ENCODE measurements at regions not wholly inside any gene's neighbourhood (a gene's known extent, or its start where the extent isn't known, plus 50 kb on each side); places are given as distances from the start of the nearest gene placed in this dataset.
"Not testable (repeated sequence)": the region's sequence is repeated elsewhere in the genome, so short reads cannot be mapped to it uniquely, and the experiment has no call there.

DNA sequence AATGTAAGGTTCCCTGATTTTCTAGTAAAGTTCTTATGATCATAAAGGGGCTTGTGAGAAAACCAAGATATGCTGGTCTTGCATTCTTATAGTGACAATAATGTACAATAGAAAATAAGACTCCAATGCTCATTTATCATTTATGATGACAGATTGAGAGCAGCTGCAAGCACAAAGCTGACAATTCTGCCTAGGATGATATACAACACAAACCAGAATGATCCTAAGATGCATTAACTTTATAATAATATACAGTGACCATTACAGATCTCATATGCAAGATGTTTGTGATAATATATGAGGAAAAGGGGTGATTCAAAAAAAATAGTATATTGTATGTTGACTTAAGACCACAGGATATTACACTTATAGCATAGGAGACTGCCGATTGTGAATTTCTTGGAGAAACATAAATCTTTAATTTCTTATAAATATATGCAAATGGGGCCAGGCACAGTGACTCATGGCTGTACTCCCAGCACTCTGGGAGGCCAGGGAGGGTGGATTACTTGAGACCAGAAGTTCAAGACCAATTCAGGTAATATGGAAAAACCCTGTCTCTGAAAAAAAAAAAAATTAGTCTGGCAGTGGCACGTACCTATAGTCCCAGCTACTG lies 387.0 kb downstream of the ZBBX start:
- DNase-seq (ENCODE audit: low read depth) = no peak

DNA sequence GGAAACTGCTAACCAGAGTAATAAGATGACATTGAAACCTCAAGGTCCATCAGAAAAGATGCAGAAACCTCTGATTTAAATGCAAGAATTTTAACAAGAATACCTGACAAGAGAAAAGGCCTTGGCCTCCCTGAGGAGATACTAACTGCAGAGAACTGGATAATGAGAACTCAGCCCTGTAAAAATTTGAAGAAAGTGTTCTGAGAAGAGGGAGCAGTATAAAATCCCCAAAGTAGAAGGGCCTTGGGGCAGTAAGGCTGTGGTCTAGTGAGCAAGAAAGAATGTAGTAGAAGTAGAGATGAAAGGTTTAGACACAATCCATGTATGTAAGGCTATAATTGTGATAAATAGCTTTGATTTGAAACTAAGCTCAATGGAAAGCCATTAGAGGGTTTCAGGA lies 394.1 kb downstream of the ZBBX start:
- DNase-seq (ENCODE audit: low read depth) = no peak

DNA sequence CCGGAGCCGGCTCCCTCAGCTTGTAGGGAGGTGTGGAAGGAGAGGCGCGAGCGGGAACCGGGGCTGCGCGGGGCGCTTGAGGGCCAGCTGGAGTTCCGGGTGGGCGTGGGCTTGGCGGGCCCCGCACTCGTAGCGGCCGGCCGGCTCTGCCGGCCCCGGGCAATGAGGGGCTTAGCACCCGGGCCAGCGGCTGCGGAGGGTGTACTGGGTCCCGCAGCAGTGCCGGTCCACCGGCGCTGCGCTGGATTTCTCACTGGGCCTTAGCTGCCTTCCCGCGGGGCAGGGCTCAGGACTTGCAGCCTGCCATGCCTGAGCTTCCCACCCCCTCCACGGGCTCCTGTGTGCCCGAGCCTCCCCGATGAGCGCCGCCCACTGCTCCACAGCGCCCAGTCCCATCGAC lies 404.3 kb downstream of the ZBBX start:
- not testable (repeated sequence) for DNase-seq (ENCODE audit: low read depth)

DNA sequence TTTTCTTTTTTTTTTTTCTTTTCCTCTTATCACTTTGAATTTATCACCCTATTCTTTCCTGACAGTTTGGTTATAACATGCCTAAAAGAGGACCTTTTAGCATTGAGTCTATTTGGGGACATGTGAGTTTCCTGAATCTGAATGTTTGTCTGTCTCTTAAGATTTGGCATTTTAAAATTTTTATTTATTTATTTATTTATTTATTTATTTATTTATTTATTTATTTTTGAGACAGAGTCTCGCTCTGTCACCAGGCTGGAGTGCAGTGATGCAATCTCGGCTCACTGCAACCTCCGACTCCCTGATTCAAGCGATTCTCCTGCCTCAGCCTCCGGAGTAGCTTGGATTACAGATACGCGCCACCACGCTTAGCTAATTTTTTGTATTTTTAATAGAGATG lies 412.4 kb downstream of the ZBBX start:
- DNase-seq (ENCODE audit: low read depth) = not testable (repeated sequence)

DNA sequence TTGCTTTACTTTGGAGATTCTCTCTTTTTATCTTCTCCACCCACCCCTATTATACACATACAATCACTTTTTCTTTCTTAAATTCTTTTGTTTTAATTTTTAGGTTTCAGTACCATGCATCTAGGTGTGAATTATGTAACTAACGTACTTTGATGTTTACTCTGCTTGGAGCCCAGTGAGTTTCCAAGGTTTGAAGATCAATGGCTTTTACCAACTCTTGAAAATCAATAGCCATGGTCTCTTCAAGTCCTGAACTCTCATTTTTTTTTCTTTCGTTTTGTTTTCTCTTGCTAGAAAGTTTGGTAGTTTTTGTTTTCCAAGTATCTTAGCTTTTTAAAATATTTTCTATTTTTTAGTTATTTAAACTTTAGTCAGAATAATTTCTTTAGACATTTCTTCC lies 417.2 kb downstream of the ZBBX start:
- no peak for DNase-seq (ENCODE audit: low read depth)

DNA sequence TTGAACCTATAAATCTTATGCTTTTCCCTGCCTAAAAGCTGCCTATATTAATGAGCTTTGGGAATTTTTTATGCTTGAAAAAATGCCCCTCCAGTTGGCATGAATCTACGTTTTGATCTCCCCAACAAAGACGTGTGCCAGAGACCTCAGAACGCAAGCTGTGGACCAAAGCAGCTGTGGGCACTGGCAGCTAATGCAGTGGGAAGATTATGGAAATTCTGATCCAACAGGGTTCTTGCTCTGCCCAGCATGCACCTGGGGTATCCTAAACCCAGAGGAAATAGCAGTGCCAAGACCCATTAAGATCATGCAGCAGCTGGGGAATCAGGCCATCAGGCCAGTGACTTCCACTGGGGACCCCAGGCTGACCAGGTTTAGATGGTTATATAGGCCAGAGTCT lies 423.0 kb downstream of the ZBBX start:
- no peak for DNase-seq (ENCODE audit: low read depth)

DNA sequence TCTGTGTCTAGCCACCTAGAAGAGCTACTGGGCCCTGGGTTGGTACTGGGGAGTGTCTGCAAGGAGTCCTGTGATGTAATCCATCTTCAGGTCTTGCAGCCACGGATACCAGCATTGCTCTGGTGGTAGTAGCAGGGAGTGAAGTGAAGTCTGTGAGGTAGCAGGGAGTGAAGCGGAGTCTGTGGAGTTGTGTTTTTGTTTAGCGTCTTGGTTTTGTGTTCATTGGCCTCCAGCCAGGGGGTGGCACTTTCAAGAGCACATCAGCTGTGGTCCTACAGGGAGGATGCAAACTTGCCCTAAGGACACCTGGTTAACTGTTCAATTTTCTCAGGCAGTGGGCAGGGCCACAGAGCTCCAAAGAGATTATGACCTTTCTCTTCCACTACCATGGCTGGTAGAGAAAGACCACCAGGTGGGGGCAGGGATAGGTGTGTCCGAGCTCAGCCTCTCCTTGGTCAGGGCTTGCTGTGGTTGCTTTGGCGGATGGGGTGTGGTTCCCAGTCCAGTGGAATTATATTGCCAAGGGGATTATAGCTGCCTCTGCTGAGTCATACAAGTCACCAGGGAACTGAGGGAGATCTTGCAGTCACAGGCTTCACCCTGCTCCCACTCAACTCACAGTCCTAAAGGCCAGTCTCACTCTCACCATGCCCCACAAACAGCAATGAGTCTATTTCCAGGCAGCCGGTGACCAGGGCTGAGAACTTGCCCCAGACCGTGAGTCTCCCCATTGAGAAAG lies 424.7 kb downstream of the ZBBX start:
- no peak for DNase-seq (ENCODE audit: low read depth)

DNA sequence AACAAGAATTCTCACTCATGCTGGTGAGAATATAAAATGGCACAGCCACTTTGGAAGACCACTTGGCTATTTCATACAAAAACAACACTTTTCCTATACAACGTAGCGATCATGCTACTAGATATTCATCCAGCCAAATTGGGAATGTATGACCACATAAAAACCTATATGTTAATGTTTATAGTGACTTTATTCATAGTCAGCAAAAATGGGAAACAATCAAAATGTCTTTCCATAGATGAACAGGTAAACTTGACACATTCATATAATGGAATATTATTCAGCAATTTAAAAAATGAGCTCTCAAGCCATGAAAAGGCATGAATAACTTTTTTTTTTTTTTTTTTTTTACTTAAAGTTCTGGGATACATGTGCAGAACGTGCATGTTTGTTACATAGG lies 445.2 kb downstream of the ZBBX start:
- DNase-seq (ENCODE audit: low read depth) = no peak

DNA sequence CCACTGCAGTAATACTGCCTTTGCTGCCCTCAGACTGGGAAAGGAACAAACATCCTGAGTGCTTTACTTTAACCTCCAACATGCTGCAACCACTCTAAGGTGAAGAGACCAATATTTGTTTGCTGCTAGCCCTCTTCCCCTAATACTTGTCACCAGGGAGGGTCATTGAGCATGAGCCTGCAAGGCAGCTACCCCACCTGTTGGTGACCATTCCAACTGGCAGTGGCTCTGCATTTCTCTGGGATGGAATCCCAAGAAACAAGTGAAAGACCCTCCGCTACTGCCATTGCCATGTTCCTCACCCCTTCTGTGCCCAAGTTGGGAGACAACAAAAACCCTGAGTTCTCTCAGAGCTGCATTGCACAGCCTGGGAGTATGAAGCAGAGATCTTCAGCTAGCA lies 462.7 kb downstream of the ZBBX start:
- DNase-seq (ENCODE audit: low read depth) = no peak

DNA sequence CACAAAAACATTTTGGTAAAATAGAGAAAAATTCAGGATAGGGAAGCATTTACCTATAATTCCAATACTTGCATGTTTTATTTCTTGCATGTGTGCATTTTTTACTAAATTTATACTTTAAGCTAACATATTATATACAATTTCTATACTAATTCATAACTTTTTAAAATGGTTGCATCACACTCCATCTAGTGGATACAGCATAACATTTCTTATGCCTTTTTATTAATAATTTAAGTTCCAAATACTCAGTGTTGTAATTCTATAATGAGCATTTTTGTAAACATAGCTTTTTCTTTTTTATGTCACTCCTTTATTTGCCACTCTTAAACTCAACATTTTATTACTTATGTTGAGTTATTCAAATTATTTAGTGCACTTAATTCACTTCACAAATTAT lies 477.7 kb downstream of the ZBBX start:
- DNase-seq (ENCODE audit: low read depth) = no peak

DNA sequence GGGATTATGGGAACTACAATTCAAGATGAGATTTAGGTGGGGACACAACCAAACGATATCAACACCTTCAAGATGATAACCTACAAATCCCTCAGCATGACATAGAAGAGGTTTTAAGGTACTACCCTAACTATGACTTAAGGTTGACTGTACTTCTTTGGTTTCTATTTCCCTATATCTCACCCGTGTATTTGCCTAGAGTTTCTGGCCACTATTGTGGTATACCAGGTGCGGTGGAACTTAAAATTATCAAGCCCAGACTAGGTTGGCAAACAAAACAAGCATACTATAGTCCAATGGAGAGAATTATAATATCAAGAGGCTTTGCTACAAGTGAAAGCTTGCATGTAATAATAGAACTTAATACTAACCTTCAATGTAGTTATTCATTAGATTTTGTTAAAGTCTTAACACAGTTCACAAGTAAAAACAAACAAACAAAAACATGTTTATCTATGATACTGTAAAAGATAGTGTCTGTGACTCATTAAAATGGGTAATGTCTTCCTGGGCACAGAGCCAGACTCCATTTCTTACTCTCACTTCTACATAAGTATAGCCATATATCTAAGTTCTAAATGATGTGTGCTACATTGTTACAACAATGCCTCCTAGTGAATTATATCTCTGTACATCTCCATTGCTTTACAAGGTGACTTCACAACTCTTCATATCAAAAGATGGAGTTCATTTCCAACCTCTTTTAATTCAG lies 479.1 kb downstream of the ZBBX start:
- DNase-seq (ENCODE audit: low read depth) = no peak

DNA sequence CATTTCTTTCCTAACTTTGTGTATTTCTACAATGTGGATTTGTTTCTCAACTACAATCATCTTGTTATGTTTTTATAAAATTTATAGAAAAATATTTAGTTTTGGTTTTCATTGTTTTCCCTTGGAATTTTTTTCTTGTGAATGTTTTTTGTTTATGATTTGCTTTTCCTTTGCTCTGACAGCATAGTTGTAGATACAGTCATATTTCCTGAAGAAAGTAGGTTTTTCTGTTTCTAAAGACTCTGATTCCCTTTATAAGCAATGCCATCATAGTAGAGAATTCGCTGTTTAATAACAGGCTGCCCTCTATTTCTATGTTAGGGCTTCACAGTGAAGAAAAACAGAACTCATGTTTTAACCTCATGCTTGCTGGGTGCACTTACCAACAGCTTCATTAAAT lies 482.3 kb downstream of the ZBBX start:
- DNase-seq (ENCODE audit: low read depth) = no peak

DNA sequence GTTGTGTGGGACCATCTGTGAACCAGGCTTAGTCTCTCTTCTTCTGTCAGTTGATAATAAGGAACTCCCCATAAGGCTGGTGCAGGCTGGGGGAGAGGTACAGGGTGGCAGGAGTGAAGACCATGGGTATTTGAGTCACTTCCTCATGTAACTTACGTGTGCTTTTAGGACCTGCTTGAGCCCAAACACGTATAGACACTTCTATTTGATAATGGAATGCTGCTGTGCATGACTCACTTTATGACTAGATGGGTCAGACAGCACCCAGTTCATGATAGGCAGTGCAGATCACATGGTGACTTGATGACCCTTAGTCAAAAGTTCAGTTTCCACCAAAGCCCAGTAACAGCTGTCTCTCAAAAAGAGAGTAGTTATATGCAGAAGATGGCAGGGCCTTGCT lies 490.9 kb downstream of the ZBBX start:
- DNase-seq (ENCODE audit: low read depth) = no peak

DNA sequence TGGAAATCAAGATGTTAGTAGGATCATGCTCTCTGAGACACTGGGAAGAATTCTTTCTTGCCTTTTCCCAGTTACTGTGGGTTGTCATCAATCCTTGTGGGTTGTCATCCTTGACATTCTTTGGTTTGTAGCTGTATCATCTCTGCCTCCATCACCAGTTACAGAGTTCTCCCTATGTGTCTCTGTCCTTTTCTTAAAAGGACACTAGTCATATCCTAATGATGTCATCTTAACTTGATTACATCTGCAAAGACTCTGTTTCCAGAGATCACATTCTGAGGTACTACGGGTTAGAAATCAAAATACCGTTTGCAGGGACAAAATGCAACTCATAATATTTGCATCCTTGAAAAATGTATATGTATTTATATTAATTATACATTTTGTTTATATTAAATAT lies 500.4 kb downstream of the ZBBX start:
- DNase-seq (ENCODE audit: low read depth) = no peak

DNA sequence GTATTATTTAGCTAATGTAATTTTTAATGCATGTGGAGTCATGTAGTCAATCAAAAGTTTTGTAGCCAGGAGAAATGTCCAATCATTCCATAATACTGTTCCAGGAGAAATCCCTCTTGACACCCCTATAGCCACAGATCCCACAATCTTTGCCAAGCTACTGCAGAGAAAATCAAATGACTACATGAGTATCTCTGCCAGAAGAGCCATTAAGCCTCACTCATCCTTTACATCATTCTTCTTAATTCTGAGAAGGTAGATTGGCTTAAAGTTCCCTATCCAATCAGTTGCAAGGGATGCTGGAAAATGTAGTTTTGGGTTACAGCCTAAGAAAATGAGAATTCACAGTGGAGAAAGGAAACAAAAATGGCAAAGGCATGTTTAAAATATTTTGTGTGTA lies 502.1 kb downstream of the ZBBX start:
- DNase-seq (ENCODE audit: low read depth) = no peak

DNA sequence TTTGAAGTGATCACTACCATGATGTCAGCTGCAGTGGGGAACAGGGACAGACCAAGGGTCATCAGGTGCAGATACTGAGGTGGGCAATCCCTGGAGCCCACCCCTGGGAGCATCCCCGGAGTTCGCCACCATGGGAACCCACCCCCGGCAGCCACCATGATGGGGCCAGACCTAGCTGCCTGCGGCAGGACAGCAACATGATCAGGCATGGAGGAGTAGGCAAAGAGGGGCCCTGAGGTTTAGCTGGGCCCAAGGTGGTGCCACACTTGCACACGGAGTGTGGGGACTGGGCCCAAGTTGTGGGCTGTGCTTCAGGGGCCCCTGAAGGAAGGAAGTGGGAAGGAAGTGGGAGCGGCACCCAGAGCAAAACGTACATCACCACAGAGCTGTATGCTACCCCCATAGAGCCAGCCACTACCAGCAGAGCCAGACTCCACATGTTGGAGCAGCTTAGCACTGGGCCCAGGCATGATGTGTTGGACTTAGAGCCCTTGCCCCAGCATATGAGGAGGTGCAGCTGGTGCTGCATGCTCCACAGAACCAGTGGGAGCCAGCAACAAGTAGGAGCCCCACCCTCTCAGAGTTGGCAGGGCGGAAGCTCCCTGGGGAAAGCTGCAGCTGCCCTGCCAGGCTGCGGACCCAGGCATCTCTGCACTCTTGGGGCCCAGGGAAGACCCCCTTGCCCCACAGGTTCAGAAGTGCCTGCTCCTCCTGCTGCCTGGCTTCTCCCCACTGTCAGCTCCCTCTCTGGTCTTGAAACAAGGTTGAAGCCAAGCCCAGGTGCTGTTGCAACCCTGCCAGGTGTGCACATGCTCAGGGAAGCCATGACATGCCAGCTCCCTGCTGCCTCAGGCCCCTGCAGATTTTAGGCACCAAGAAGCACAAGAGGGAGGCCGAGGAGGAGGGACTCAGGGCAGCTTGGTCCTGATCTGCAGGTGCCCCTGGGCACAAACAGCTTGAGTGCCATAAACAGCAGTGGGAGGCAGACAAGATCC lies 515.3 kb downstream of the ZBBX start:
- no peak for DNase-seq (ENCODE audit: low read depth)

DNA sequence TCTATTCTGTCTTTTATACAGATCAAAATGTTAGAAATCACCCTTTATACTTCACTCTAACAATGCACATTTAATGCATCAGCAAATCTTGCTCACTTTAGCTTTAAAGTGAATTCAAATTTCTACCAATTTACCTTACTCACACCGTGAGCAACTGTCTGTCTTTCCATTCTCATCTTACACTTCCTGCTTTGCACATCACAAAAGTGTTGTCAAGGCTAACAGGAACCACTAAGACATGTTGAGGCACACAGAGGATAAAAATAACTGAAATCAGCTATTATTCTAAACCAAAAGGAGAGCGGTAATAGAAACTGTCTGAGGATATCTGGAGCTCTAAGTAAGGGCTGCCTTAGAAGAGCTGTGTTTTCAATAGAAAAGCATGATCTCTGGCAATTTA lies 519.9 kb downstream of the ZBBX start:
- DNase-seq (ENCODE audit: low read depth) = no peak

DNA sequence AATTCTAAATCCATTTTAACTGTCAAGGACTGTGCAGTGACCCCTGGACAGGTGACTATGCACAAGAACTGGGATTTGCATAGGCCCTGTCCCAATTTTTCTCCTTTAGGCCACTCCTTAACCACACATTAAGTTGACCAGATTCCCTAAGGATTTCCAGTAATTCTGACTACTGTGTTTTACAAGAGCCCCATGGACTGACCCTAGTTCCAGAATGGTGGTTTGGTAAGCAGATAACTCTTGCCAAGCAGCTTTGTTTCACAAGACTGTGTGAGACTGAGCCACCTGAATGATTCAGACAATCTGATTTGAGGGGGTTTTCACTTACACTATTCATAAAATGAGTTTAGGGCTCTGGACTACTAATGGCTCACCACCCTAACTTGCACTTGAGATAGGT lies 535.8 kb downstream of the ZBBX start:
- DNase-seq (ENCODE audit: low read depth) = no peak

DNA sequence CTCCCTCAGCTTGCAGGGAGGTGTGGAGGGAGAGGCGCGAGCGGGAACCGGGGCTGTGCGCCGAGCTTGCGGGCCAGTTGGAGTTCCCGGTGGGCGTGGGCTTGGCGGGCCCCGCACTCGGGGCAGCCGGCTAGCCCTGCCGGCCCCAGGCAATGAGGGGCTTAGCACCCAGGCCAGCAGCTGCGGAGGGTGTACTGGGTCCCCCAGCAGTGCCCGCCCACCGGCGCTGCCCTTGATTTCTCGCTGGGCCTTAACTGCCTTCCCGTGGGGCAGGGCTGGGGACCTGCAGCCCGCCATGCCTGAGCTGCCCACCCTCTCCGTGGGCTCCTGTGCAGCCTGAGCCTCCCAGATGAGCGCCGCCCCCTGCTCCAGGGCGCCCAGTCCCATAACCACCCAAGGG lies 537.3 kb downstream of the ZBBX start:
- DNase-seq (ENCODE audit: low read depth) = not testable (repeated sequence)

DNA sequence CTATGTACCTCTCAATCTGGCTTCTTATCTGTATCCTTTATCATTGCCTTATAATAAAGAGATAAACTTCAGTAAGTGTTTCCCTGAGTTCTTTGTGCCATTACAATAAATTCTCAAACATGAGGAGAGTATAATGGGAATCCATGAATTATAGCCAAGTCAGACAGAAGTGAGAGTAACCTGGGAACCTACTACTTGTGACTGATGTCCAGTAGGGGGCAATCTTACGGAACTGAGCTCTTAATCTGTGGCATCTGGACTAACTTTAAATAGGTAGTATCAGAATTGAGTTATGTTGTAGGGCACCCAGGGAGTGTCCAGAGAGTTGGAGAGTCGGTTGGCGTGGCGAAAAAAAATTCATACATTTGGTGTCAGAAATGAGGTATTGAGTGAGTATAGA lies 542.6 kb downstream of the ZBBX start:
- no peak for DNase-seq (ENCODE audit: low read depth)

DNA sequence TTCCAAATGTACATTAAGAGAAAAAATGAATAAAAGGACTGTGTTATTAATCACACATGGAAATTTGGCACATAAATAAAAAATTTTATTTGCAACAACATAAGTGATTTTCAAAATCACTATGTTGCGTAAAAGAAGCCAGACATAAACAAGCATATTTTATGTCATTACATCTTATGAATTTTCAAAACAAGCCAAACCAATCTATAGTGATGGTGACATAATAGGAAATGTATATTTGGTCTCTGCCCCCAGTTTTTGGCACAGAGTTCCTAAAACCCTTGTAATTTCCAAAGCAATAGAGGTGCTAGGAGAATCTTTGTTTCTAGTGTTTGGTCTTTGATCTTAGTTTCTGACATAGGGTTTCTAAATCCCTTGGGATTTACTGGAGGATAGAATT lies 543.3 kb downstream of the ZBBX start:
- no peak for DNase-seq (ENCODE audit: low read depth)

DNA sequence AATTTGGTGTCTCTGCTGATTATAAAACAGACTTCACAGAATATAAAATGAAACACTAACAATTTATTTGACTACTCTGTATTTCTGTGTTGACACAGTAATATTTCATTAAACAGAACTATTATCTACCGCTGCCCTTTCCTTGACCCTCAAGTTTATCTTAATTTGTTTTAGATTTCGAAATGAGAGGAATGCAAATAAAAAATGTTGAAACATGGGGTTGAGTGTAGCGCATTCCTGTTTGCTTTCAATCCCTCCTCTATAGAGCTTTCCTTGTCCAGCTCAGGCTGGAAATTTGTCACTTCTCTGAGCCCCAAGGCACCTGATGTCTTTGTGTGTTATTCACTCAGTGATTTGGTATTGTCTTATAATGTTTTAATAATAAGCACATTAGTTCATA lies 550.2 kb downstream of the ZBBX start:
- DNase-seq (ENCODE audit: low read depth) = no peak
